HEK293T (cell line): ENCODE measurements at regions not wholly inside any gene's neighbourhood (a gene's known extent, or its start where the extent isn't known, plus 50 kb on each side); places are given as distances from the start of the nearest gene placed in this dataset.

ENCODE experiments used
- ELF4 ChIP-seq: fragments of 450-650 bp; IDR thresholded peaks from 2 replicates; pipeline ENCODE4 v1.6.1; 2017; ENCODE audit warnings: antibody characterized with exemption
- LEF1 ChIP-seq: fragments of 450-650 bp; IDR thresholded peaks from 2 replicates; pipeline ENCODE4 v1.6.1; 2017; ENCODE audit warnings: mild to moderate bottlenecking, borderline replicate concordance
- SP1 ChIP-seq: fragments of 450-650 bp; IDR thresholded peaks from 2 replicates; pipeline ENCODE4 v1.6.1; 2017
- ZNF384 ChIP-seq: fragments of 450-650 bp; IDR thresholded peaks from 2 replicates; pipeline ENCODE4 v1.6.1; 2016

- TF ChIP-seq SP1 (no peak), ZNF384 (no peak), LEF1 (no peak), ELF4 (no peak)
These were observed 538.5 kb downstream of the HTR7 start for GRCh38 chr10:90319188-90319914.
